Smooth muscle cell (in vitro differentiated cells): ENCODE measurements at regions not wholly inside any gene's neighbourhood (a gene's known extent, or its start where the extent isn't known, plus 50 kb on each side); places are given as distances from the start of the nearest gene placed in this dataset.

Experiments used
- DNase-seq: peaks from one replicate; lab custom pipeline; 2025; ENCODE audit not compliant: unreplicated experiment; lab: John Stamatoyannopoulos, UW
- H2AFZ ChIP-seq: fragments of 200-600 bp; sonication (generic); 2 replicates; pipeline ENCODE4 v1.6.0; 2016; ENCODE audit warnings: antibody characterized with exemption, low read depth, mild to moderate bottlenecking
- H3F3A ChIP-seq: fragments of 200-600 bp; sonication (generic); 2 replicates; pipeline ENCODE4 v1.6.0; 2017; ENCODE audit warnings: antibody characterized with exemption, low read depth
- H3K27ac ChIP-seq: fragments of 200-600 bp; sonication (generic); 2 replicates; pipeline ENCODE4 v1.5.1; 2016; ENCODE audit warnings: low read depth, mild to moderate bottlenecking
- H3K27me3 ChIP-seq: fragments of 200-600 bp; sonication (generic); 2 replicates; pipeline ENCODE4 v1.6.1; 2016; ENCODE audit warnings: low read depth, mild to moderate bottlenecking
- H3K36me3 ChIP-seq: fragments of 200-600 bp; sonication (generic); 2 replicates; pipeline ENCODE4 v1.5.1; 2016; ENCODE audit warnings: low read depth
- H3K4me1 ChIP-seq: fragments of 200-600 bp; sonication (generic); 2 replicates; pipeline ENCODE4 v1.5.1; 2016; ENCODE audit warnings: low read depth
- H3K4me2 ChIP-seq: fragments of 200-600 bp; sonication (generic); 2 replicates; pipeline ENCODE4 v1.6.0; 2016; ENCODE audit warnings: mild to moderate bottlenecking
- H3K4me3 ChIP-seq: fragments of 200-600 bp; sonication (generic); 2 replicates; pipeline ENCODE4 v1.5.1; 2016; ENCODE audit warnings: mild to moderate bottlenecking
- H3K79me2 ChIP-seq: fragments of 200-600 bp; sonication (generic); 2 replicates; pipeline ENCODE4 v1.6.0; 2016; ENCODE audit warnings: low read depth, mild to moderate bottlenecking
- H3K9ac ChIP-seq: fragments of 200-600 bp; sonication (generic); 2 replicates; pipeline ENCODE4 v1.6.0; 2016; ENCODE audit warnings: low read depth
- H3K9me3 ChIP-seq: fragments of 200-600 bp; sonication (generic); replicated peaks from 2 replicates; pipeline ENCODE4 v1.5.1; 2016; ENCODE audit warnings: low read depth
- H4K20me1 ChIP-seq: fragments of 200-600 bp; sonication (generic); 2 replicates; pipeline ENCODE4 v1.6.0; 2016; ENCODE audit warnings: low read depth
- WGBS: methylation state at CpG from one replicate; pipeline ENCODE4 v1.1.7; 2016; ENCODE audit warnings: low lambda C conversion rate; 5-methylcytosine and 5-hydroxymethylcytosine counted together
- TF ChIP-seq, protein P1 (sequence below): fragments of 200-600 bp; sonication (generic); IDR thresholded peaks from 2 replicates; pipeline ENCODE4 v1.5.1; 2017; ENCODE audit warnings: borderline replicate concordance, mild to moderate bottlenecking, antibody characterized with exemption; ENCODE audit not compliant: insufficient read depth, poor library complexity, severe bottlenecking

DNA sequence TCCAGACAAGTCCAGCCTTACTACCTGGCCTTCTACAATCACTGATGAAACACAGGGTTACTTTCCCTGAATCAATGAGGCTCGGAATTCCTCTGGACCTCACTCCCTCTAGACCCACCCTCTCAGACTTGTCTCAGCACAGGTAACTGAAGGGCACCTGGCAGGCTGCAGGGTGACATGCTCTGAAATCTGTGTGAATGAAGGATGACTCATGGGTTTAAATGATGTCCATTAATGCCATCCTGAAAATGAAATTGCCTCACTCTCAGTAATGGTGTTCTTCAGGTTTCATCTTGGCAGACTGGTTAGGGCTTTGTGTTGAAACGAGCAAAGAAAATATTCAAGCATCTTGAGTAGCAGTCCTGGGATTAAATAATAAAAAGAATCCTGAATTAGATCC is 134.4 kb downstream of the MAF start:
- Histone ChIP-seq H3K79me2 (no peaks in the 10 kb centered on the region), H3K4me2 (no peak overlapping the region), H3K4me1 (no peaks in the 10 kb centered on the region), H3K9me3 (no peaks in the 10 kb centered on the region), H3F3A (no peaks in the 10 kb centered on the region), H2AFZ (no peak overlapping the region), H3K27ac (no peak overlapping the region), H4K20me1 (no peaks in the 10 kb centered on the region), H3K9ac (no peak overlapping the region), H3K36me3 (no peaks in the 10 kb centered on the region), H3K27me3 (no peaks in the 10 kb centered on the region), H3K4me3 (no peak overlapping the region)
- WGBS, result 81% methylated on average over 2 of the region's 2 CpGs
- TF ChIP-seq, protein P1, sequence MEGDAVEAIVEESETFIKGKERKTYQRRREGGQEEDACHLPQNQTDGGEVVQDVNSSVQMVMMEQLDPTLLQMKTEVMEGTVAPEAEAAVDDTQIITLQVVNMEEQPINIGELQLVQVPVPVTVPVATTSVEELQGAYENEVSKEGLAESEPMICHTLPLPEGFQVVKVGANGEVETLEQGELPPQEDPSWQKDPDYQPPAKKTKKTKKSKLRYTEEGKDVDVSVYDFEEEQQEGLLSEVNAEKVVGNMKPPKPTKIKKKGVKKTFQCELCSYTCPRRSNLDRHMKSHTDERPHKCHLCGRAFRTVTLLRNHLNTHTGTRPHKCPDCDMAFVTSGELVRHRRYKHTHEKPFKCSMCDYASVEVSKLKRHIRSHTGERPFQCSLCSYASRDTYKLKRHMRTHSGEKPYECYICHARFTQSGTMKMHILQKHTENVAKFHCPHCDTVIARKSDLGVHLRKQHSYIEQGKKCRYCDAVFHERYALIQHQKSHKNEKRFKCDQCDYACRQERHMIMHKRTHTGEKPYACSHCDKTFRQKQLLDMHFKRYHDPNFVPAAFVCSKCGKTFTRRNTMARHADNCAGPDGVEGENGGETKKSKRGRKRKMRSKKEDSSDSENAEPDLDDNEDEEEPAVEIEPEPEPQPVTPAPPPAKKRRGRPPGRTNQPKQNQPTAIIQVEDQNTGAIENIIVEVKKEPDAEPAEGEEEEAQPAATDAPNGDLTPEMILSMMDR, result no peak
- no peak for DNase-seq

DNA sequence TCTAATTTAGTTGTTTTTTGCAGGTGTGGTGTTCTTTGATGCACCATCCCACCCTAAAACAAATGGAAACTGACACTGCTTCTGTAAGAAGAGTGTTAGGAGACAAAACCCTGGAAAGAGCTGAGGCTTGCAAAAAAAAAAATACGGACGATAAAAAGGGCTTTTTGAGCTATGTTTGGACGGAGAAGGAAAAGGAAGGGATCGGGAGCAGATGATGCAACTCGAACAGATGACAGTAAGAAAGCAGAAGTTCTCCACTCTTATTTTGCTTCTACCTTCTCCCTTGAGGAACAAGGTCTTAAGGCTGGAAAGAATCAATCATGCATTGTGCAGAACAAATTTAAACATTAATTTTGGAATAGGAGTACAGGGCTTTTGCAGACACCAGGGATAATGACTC is 136.7 kb downstream of the MAF start:
- H3K9ac ChIP-seq, result no peak overlapping the region
- TF ChIP-seq, protein P1, result no peak
- no peaks in the 10 kb centered on the region for H3K79me2 ChIP-seq
- H3K36me3 ChIP-seq, result no peaks in the 10 kb centered on the region
- no peaks in the 10 kb centered on the region for H4K20me1 ChIP-seq
- no peaks in the 10 kb centered on the region for H3K4me1 ChIP-seq
- peaks cover 13% of the 10 kb centered on the region for H3K27me3 ChIP-seq
- no peaks in the 10 kb centered on the region for H3F3A ChIP-seq
- H3K4me3 ChIP-seq, result no peak overlapping the region
- H3K27ac ChIP-seq, result no peak overlapping the region
- no peak for DNase-seq
- no peak overlapping the region for H3K4me2 ChIP-seq
- H2AFZ ChIP-seq, result no peak overlapping the region
- 90% methylated on average over 5 of the region's 5 CpGs for WGBS
- no peaks in the 10 kb centered on the region for H3K9me3 ChIP-seq

DNA sequence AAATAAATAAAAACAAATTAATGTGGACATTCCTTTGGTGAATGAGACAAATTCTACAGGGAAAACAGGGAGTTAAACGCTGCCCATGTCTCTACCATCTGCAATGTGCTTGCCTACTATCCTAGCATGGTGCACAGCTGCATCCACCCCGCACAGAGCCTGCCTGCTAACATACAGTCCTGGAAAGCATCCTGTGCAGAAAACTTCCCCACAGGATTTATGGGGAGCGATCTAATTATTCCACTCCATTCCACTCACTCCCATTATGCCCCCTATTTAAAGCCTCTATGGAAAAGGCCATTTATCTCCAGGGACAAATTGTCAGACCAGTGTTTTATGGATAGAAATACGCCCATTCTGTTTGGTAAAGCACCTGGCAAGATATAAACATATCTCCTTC is 144.5 kb downstream of the MAF start:
- no peak overlapping the region for H3K4me2 ChIP-seq
- no peak for DNase-seq
- H3K4me3 ChIP-seq, result no peak overlapping the region
- no peaks in the 10 kb centered on the region for H3K79me2 ChIP-seq
- H3F3A ChIP-seq, result no peaks in the 10 kb centered on the region
- H3K4me1 ChIP-seq, result no peaks in the 10 kb centered on the region
- 88% methylated on average over 4 of the region's 4 CpGs for WGBS
- TF ChIP-seq, protein P1, result no peak
- H3K36me3 ChIP-seq, result no peaks in the 10 kb centered on the region
- H4K20me1 ChIP-seq, result no peaks in the 10 kb centered on the region
- no peak overlapping the region for H3K27ac ChIP-seq
- H3K9ac ChIP-seq, result no peak overlapping the region
- no peaks in the 10 kb centered on the region for H3K9me3 ChIP-seq
- H3K27me3 ChIP-seq, result peaks cover 29% of the 10 kb centered on the region
- H2AFZ ChIP-seq, result no peak overlapping the region

DNA sequence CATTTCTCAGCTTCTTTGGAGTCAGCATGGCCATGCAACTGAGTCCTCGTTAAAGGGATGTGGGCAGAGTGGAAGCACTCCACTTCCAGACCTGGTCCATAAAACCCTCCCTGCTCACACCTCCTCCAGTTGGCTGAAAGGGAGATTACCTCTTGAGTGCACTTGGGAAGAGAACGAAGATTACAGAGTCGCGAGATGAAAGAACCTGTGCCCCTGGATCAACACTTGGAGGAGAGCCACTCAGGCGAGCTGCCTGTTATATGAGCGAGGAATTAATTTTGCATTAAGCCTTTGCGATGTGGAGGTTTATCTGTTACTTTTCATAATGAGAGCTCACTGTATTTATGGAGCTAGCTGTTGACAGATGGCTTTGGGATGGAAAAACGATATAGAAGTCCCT is 147.9 kb downstream of the MAF start:
- Histone ChIP-seq H3F3A (no peaks in the 10 kb centered on the region), H3K27ac (no peak overlapping the region), H3K4me2 (no peak overlapping the region), H3K27me3 (peaks cover 15% of the 10 kb centered on the region), H3K4me3 (no peak overlapping the region), H3K36me3 (no peaks in the 10 kb centered on the region), H3K9me3 (no peaks in the 10 kb centered on the region), H3K9ac (no peak overlapping the region), H3K4me1 (no peaks in the 10 kb centered on the region), H3K79me2 (no peaks in the 10 kb centered on the region), H2AFZ (no peak overlapping the region), H4K20me1 (no peaks in the 10 kb centered on the region)
- TF ChIP-seq, protein P1, result no peak
- WGBS, result 75% methylated on average over 8 of the region's 8 CpGs
- DNase-seq, result no peak
